A549 (cell line): ENCODE measurements at regions not wholly inside any gene's neighbourhood (a gene's known extent, or its start where the extent isn't known, plus 50 kb on each side); places are given as distances from the start of the nearest gene placed in this dataset.

Source experiments
- ATAC-seq, 2 experiments: fragments of 200-7000 bp in 1 of 2; fragments of >200 bp in 1 of 2; cut with Nextera tagmentation in 1 of 2; cut with Tn5 transposase in 1 of 2; 3 replicates each; pipeline versions ENCODE4 v1.8.0 to v1.9.1; 2018 to 2020; ENCODE audit warnings: mild to moderate bottlenecking in 1 of 2, moderate library complexity in 1 of 2
- CTCF ChIA-PET: fragments of 300-600 bp; sonication (Branson Sonifier 250); formaldehyde crosslinking; extraction: SDS; loops from one replicate; lab custom pipeline; 2021; ENCODE audit warnings: antibody characterized with exemption, inconsistent platforms; lab: Yijun Ruan, JAX
- POLR2A ChIA-PET: fragments of 350-600 bp; formaldehyde crosslinking; extraction: SDS; loops from one replicate; lab custom pipeline; 2021; ENCODE audit warnings: antibody characterized with exemption, inconsistent platforms; lab: Yijun Ruan, JAX
- DNase-seq, 2 experiments: peaks; one replicate each; pipeline versions ENCODE4 v3.0.0 to v3.0.0-alpha.2; 2011 to 2016; ENCODE audit warnings: low read depth in 1 of 2, low spot score in 1 of 2
- FAIRE-seq: peaks from 2 replicates; lab custom pipeline; 2011; peaks lifted over from hg19 to GRCh38; lab: Jason Lieb, UNC
- H3K27ac ChIP-seq, 2 experiments: fragments of >200 bp; sonication (Bioruptor Twin); formaldehyde crosslinking; 3 replicates each; pipeline ENCODE4 v1.5.1; 2016 to 2017
- H3K4me1 ChIP-seq: fragments of >200 bp; sonication (Bioruptor Twin); formaldehyde crosslinking; 3 replicates; pipeline ENCODE4 v1.6.1; 2016
- H3K4me2 ChIP-seq: fragments of >200 bp; sonication (Bioruptor Twin); formaldehyde crosslinking; 3 replicates; pipeline ENCODE4 v1.6.1; 2016
- H3K4me3 ChIP-seq: fragments of >200 bp; sonication (Bioruptor Twin); formaldehyde crosslinking; 3 replicates; pipeline ENCODE4 v1.5.1; 2016
- H3K9me3 ChIP-seq: fragments of >200 bp; sonication (Bioruptor Twin); formaldehyde crosslinking; 3 replicates; pipeline ENCODE4 v1.6.1; 2016
- CHD4 ChIP-seq: fragments of 200-600 bp; sonication (generic); IDR thresholded peaks from 2 replicates; pipeline ENCODE4 v1.6.1; 2016; ENCODE audit warnings: antibody characterized with exemption, mild to moderate bottlenecking, borderline replicate concordance
- ESRRA ChIP-seq: fragments of 150-350 bp; IDR thresholded peaks from 2 replicates; pipeline ENCODE4 v1.6.1; 2014; ENCODE audit warnings: mild to moderate bottlenecking, low read length, borderline replicate concordance
- MAFK ChIP-seq: fragments of 450-650 bp; IDR thresholded peaks from 2 replicates; pipeline ENCODE4 v1.6.1; 2014; ENCODE audit not compliant: partially characterized antibody
- NR3C1 ChIP-seq: fragments of >200 bp; sonication (Bioruptor Twin); formaldehyde crosslinking; IDR thresholded peaks from 3 replicates; pipeline ENCODE4 v1.6.1; 2017
- POLR2AphosphoS2 ChIP-seq: conservative IDR thresholded peaks from 2 replicates; pipeline ENCODE4 v1.6.1; 2012; ENCODE audit warnings: low read length, improper control_type of control experiment, inconsistent platforms
- RFX5 ChIP-seq: fragments of 450-650 bp; IDR thresholded peaks from 2 replicates; pipeline ENCODE4 v1.7.1; 2014; ENCODE audit warnings: antibody characterized with exemption, mild to moderate bottlenecking, moderate library complexity
- TFCP2L1 ChIP-seq: fragments of 250-450 bp; sonication (Bioruptor Pico); IDR thresholded peaks from 2 replicates; pipeline ENCODE4 v1.5.0; 2021; ENCODE audit warnings: mild to moderate bottlenecking
- ZSCAN20 ChIP-seq: fragments of 250-450 bp; sonication (Bioruptor Pico); IDR thresholded peaks from 2 replicates; pipeline ENCODE4 v1.8.0; 2022; ENCODE audit warnings: mild to moderate bottlenecking, moderate library complexity
- WGBS: methylation state at CpG from one replicate; pipeline ENCODE4 v1.1.6; 2017; ENCODE audit errors: missing lambda C conversion rate; 5-methylcytosine and 5-hydroxymethylcytosine counted together
- TF ChIP-seq, protein P1 (sequence below): fragments of >200 bp; sonication (Bioruptor Twin); formaldehyde crosslinking; IDR thresholded peaks from 3 replicates; pipeline ENCODE4 v1.5.1; 2016
- TF ChIP-seq, protein P2 (sequence below): IDR thresholded peaks from 2 replicates; pipeline ENCODE4 v1.6.1; 2012; ENCODE audit warnings: low read depth, borderline replicate concordance
- TF ChIP-seq, protein P3 (sequence below): fragments of 250-450 bp; sonication (Bioruptor Pico); IDR thresholded peaks from 2 replicates; pipeline ENCODE4 v1.5.0; 2021; ENCODE audit warnings: mild to moderate bottlenecking, moderate library complexity, borderline replicate concordance
- TF ChIP-seq, protein P4 (sequence below): fragments of 450-650 bp; IDR thresholded peaks from 2 replicates; pipeline ENCODE4 v1.6.1; 2014; ENCODE audit warnings: antibody characterized with exemption
- TF ChIP-seq, protein P5 (sequence below): fragments of >200 bp; sonication (Bioruptor Twin); formaldehyde crosslinking; IDR thresholded peaks from 2 replicates; pipeline ENCODE4 v1.6.1; 2016

DNA sequence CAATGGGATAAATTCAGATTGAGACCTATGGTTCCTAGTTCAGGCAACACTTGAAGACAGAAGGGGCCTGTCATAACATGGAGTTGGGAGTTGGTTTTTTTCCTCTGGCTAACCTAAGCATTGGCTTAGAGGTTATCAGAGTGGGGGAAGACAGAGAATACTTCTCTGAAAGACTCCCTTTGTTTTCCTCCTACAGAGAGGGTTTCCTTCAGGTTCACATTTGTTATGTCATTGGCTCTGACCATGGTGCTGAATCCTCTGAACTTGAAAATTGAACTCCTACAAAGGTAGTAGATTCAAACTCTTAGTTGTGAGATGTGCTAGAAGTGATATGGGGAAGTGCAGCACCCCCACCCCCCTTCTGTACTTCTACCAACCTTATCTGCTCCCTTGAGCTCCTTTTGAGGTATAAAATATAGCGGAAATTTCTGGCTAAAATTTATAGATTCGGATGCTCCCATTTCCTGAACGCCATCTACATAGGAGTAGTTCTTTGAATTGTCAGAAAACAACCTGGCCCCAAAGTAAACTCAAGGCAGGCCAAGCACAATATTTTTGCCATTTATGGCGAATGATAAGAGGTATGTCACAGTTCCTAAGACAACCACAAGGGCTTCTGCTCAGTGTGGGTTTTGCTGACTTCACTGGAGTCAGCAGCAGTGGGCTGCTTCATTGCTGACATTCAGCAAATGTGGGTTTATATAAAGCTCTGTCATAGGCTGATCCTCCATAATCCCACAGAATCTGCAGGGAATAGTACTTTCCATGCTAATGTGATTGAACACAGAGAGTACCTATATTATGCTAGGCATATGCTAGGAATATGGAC, 131.6 kb upstream of the KLF14 start (continued):
- no peak for TF ChIP-seq NR3C1
- TF ChIP-seq, protein P1, sequence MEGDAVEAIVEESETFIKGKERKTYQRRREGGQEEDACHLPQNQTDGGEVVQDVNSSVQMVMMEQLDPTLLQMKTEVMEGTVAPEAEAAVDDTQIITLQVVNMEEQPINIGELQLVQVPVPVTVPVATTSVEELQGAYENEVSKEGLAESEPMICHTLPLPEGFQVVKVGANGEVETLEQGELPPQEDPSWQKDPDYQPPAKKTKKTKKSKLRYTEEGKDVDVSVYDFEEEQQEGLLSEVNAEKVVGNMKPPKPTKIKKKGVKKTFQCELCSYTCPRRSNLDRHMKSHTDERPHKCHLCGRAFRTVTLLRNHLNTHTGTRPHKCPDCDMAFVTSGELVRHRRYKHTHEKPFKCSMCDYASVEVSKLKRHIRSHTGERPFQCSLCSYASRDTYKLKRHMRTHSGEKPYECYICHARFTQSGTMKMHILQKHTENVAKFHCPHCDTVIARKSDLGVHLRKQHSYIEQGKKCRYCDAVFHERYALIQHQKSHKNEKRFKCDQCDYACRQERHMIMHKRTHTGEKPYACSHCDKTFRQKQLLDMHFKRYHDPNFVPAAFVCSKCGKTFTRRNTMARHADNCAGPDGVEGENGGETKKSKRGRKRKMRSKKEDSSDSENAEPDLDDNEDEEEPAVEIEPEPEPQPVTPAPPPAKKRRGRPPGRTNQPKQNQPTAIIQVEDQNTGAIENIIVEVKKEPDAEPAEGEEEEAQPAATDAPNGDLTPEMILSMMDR: no peak
- TF ChIP-seq RFX5: no peak
- TF ChIP-seq ESRRA: no peak

DNA sequence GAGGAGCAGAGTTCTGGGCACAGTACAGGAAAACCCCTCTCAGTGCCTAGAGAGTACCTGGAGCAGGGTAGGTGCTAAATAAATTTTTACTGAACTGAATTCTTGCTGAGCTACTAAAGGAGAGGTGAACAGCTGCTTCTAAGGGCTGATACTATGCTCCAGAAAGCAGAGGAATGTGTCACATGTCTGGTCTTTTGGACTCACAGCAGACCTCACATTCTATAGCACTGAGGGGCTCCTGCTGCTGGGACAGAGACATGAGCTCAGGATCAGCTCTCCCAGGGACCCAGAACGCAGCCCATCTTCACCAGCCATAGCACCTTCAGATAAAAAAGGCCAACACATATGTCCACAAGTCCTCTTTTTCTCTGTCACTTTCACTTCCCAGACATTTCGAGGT, 133.0 kb upstream of the KLF14 start:
- peak; percentile 35 to 37 for ATAC-seq
- ChIA-PET CTCF (interaction anchor here (0.9 to 2.2 kb wide), 6 partner anchors 8 to 795 kb away, joined by 3 to 6 read pairs (median 4); no protein-coding TSS in a partner anchor), POLR2A (no interaction called here)
- FAIRE-seq: no peak
- no peak for TF ChIP-seq TFCP2L1
- TF ChIP-seq, protein P2, sequence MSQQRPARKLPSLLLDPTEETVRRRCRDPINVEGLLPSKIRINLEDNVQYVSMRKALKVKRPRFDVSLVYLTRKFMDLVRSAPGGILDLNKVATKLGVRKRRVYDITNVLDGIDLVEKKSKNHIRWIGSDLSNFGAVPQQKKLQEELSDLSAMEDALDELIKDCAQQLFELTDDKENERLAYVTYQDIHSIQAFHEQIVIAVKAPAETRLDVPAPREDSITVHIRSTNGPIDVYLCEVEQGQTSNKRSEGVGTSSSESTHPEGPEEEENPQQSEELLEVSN: no peak
- TF ChIP-seq, protein P3, sequence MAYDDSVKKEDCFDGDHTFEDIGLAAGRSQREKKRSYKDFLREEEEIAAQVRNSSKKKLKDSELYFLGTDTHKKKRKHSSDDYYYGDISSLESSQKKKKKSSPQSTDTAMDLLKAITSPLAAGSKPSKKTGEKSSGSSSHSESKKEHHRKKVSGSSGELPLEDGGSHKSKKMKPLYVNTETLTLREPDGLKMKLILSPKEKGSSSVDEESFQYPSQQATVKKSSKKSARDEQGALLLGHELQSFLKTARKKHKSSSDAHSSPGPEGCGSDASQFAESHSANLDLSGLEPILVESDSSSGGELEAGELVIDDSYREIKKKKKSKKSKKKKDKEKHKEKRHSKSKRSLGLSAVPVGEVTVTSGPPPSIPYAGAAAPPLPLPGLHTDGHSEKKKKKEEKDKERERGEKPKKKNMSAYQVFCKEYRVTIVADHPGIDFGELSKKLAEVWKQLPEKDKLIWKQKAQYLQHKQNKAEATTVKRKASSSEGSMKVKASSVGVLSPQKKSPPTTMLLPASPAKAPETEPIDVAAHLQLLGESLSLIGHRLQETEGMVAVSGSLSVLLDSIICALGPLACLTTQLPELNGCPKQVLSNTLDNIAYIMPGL (CRISPR knock-in tag): no peak
- TF ChIP-seq ZSCAN20 (CRISPR knock-in tag): no peak
- no peak for TF ChIP-seq CHD4
- TF ChIP-seq, protein P4, sequence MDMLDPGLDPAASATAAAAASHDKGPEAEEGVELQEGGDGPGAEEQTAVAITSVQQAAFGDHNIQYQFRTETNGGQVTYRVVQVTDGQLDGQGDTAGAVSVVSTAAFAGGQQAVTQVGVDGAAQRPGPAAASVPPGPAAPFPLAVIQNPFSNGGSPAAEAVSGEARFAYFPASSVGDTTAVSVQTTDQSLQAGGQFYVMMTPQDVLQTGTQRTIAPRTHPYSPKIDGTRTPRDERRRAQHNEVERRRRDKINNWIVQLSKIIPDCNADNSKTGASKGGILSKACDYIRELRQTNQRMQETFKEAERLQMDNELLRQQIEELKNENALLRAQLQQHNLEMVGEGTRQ: no peak
- TF ChIP-seq, protein P5, sequence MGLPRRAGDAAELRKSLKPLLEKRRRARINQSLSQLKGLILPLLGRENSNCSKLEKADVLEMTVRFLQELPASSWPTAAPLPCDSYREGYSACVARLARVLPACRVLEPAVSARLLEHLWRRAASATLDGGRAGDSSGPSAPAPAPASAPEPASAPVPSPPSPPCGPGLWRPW: no peak
- no peak for DNase-seq
- H3K4me1 ChIP-seq: peaks cover 16% of the 10 kb centered on the region; the same call in 2 of the 3 replicates
- H3K4me2 ChIP-seq: no peak overlapping the region
- H3K9me3 ChIP-seq: peaks cover 3% of the 10 kb centered on the region; the same call in 2 of the 3 replicates
- 90% methylated on average over 2 of the region's 2 CpGs for whole genome bisulfite sequencing
- H3K4me3 ChIP-seq: no peak overlapping the region
- no peak overlapping the region for H3K27ac ChIP-seq

DNA sequence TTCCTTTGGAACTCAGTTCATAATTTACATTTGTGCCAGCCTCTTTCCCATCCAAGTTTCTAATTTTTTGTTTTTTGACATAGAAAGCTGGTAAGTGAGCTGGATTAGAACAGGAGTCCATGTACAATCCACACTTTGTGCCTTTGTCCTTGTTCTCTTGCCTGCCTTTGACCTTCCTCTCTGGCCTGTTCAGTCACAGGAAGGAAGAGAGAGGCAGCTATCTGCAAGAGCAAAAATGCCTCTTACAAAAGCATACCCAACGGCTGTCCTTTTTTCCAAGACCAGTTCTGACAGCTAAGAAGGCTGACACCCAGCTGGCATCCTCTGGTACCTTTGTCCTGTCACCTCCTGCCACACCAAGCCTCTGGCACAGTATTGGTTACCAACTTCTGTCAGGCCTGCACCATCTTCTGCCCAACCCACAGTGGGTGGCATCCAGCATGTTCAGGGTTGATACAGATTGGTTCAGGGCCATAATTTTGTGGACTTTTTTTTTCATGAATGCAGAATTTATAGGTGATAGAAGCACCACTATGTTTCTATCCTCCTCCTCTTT, 133.7 kb upstream of the KLF14 start:
- POLR2A ChIA-PET: interaction anchor here (1.2 kb wide), 1 partner anchor 10 kb away, joined by 3 read pairs; no protein-coding TSS in a partner anchor
- Histone ChIP-seq H3K4me3 (no peak overlapping the region), H3K9me3 (no peaks in the 10 kb centered on the region; the same call in 2 of the 3 replicates), H3K4me1 (peaks cover 21% of the 10 kb centered on the region; the same call in 2 of the 3 replicates), H3K4me2 (no peak overlapping the region), H3K27ac (no peak overlapping the region)
- 72% methylated on average over 1 of the region's 1 CpG for WGBS
- FAIRE-seq (no peak), ATAC-seq (peak in 1 of 2 experiments; percentile 7; a peak in 3 of 6 replicates), DNase-seq (no peak)
- TF ChIP-seq MAFK (no peak), POLR2AphosphoS2 (peak; percentile 83; the same call in 1 of the 2 replicates)
- CTCF ChIA-PET: interaction anchor here (0.9 to 2.2 kb wide), 6 partner anchors 8 to 796 kb away, joined by 3 to 6 read pairs (median 4); no protein-coding TSS in a partner anchor
